ENCODE measurements at regions not wholly inside any gene's neighbourhood (a gene's known extent, or its start where the extent isn't known, plus 50 kb on each side); places are given as distances from the start of the nearest gene placed in this dataset.

GRCh38 chrX:121479406-121479805 lies 432.0 kb downstream of the GLUD2 start:
- TF ChIP-seq POLR2AphosphoS5 (IDR thresholded peaks at IDR 0.05; ENCODE audit: low read depth, low read length) (no peak), TAF1 (IDR thresholded peaks at IDR 0.05; ENCODE audit: borderline replicate concordance, insufficient read depth, low read length) (no peak)
- TF ChIP-seq, protein P1, sequence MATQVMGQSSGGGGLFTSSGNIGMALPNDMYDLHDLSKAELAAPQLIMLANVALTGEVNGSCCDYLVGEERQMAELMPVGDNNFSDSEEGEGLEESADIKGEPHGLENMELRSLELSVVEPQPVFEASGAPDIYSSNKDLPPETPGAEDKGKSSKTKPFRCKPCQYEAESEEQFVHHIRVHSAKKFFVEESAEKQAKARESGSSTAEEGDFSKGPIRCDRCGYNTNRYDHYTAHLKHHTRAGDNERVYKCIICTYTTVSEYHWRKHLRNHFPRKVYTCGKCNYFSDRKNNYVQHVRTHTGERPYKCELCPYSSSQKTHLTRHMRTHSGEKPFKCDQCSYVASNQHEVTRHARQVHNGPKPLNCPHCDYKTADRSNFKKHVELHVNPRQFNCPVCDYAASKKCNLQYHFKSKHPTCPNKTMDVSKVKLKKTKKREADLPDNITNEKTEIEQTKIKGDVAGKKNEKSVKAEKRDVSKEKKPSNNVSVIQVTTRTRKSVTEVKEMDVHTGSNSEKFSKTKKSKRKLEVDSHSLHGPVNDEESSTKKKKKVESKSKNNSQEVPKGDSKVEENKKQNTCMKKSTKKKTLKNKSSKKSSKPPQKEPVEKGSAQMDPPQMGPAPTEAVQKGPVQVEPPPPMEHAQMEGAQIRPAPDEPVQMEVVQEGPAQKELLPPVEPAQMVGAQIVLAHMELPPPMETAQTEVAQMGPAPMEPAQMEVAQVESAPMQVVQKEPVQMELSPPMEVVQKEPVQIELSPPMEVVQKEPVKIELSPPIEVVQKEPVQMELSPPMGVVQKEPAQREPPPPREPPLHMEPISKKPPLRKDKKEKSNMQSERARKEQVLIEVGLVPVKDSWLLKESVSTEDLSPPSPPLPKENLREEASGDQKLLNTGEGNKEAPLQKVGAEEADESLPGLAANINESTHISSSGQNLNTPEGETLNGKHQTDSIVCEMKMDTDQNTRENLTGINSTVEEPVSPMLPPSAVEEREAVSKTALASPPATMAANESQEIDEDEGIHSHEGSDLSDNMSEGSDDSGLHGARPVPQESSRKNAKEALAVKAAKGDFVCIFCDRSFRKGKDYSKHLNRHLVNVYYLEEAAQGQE (IDR thresholded peaks at IDR 0.05; ENCODE audit: insufficient read depth in 1 of 2, low read depth in 2 of 2, low read length in 2 of 2), result no peak

Measured in PFSK-1 (cell line).